ENCODE measurements at regions not wholly inside any gene's neighbourhood (a gene's known extent, or its start where the extent isn't known, plus 50 kb on each side); places are given as distances from the start of the nearest gene placed in this dataset.

GRCh38 chr19:31402529-31403316, 53.5 kb upstream of the TSHZ3 start:
- no peak for DNase-seq (ENCODE audit: low read depth, low spot score)

- no peak for DNase-seq (ENCODE audit: low read depth, low spot score)
These were observed 56.9 kb upstream of the TSHZ3 start for GRCh38 chr19:31406106-31406505.

GRCh38 chr19:31408460-31409124, 59.4 kb upstream of the TSHZ3 start:
- DNase-seq (ENCODE audit: low read depth, low spot score), result no peak

GRCh38 chr19:31413353-31413752, 64.1 kb upstream of the TSHZ3 start:
- DNase-seq (ENCODE audit: low read depth, low spot score), result no peak

- DNase-seq (ENCODE audit: low read depth, low spot score), result no peak
These were observed 66.1 kb upstream of the TSHZ3 start for GRCh38 chr19:31415322-31415721.

GRCh38 chr19:31416548-31416947, 67.3 kb upstream of the TSHZ3 start:
- no peak for DNase-seq (ENCODE audit: low read depth, low spot score)

GRCh38 chr19:31418055-31418454, 68.8 kb upstream of the TSHZ3 start:
- DNase-seq (ENCODE audit: low read depth, low spot score), result no peak

- DNase-seq (ENCODE audit: low read depth, low spot score), result no peak
These were observed 69.6 kb upstream of the TSHZ3 start for GRCh38 chr19:31418692-31419430.

GRCh38 chr19:31419871-31420445, 70.7 kb upstream of the TSHZ3 start:
- DNase-seq (ENCODE audit: low read depth, low spot score), result no peak

GRCh38 chr19:31421082-31421481, 71.8 kb upstream of the TSHZ3 start:
- DNase-seq (ENCODE audit: low read depth, low spot score), result no peak

GRCh38 chr19:31421856-31422255, 72.6 kb upstream of the TSHZ3 start:
- DNase-seq (ENCODE audit: low read depth, low spot score), result no peak

- no peak for DNase-seq (ENCODE audit: low read depth, low spot score)
These were observed 74.7 kb upstream of the TSHZ3 start for GRCh38 chr19:31423896-31424295.

- DNase-seq (ENCODE audit: low read depth, low spot score), result no peak
These were observed 75.8 kb upstream of the TSHZ3 start for GRCh38 chr19:31424861-31425620.

GRCh38 chr19:31427857-31428256, 78.6 kb upstream of the TSHZ3 start:
- no peak for DNase-seq (ENCODE audit: low read depth, low spot score)

GRCh38 chr19:31430381-31430780, 81.1 kb upstream of the TSHZ3 start:
- no peak for DNase-seq (ENCODE audit: low read depth, low spot score)

GRCh38 chr19:31432201-31432810, 83.1 kb upstream of the TSHZ3 start:
- DNase-seq (ENCODE audit: low read depth, low spot score), result no peak

GRCh38 chr19:31436121-31436776, 87.0 kb upstream of the TSHZ3 start:
- DNase-seq (ENCODE audit: low read depth, low spot score), result no peak

GRCh38 chr19:31438401-31439269, 89.4 kb upstream of the TSHZ3 start:
- no peak for DNase-seq (ENCODE audit: low read depth, low spot score)

- DNase-seq (ENCODE audit: low read depth, low spot score), result no peak
These were observed 90.0 kb upstream of the TSHZ3 start for GRCh38 chr19:31439270-31439573.

- no peak for DNase-seq (ENCODE audit: low read depth, low spot score)
These were observed 95.7 kb upstream of the TSHZ3 start for GRCh38 chr19:31444931-31445330.

All from pulmonary artery endothelial cell (primary cell).